Skeletal muscle tissue (tissue), 3 donors: ENCODE measurements at regions not wholly inside any gene's neighbourhood (a gene's known extent, or its start where the extent isn't known, plus 50 kb on each side); places are given as distances from the start of the nearest gene placed in this dataset.
"Not testable (repeated sequence)": the region's sequence is repeated elsewhere in the genome, so short reads cannot be mapped to it uniquely, and the experiment has no call there.

Experiments
- H3K27ac ChIP-seq: one replicate; pipeline ENCODE4 v1.7.0; 2013; ENCODE audit warnings: mild to moderate bottlenecking, low read depth, low read length, inconsistent platforms
- H3K27me3 ChIP-seq, 3 donors: one replicate each; pipeline ENCODE4 v1.7.0; 2013; ENCODE audit warnings: low read length in 3 of 3; ENCODE audit not compliant: control insufficient read depth in 3 of 3, insufficient read depth in 3 of 3
- H3K36me3 ChIP-seq, 3 donors: one replicate each; pipeline ENCODE4 v1.7.0; 2013; ENCODE audit warnings: low read length in 3 of 3; ENCODE audit not compliant: control insufficient read depth in 3 of 3, insufficient read depth in 3 of 3
- H3K4me1 ChIP-seq, 3 donors: one replicate each; pipeline ENCODE4 v1.7.0; 2013; ENCODE audit warnings: low read length in 3 of 3, mild to moderate bottlenecking in 3 of 3; ENCODE audit not compliant: control insufficient read depth in 3 of 3, insufficient read depth in 3 of 3
- H3K4me3 ChIP-seq, 3 donors: one replicate each; pipeline ENCODE4 v1.7.0; 2013; ENCODE audit warnings: low read length in 3 of 3
- H3K9ac ChIP-seq, 3 donors: one replicate each; pipeline ENCODE4 v1.7.0; 2013; ENCODE audit warnings: low read length in 3 of 3, mild to moderate bottlenecking in 3 of 3, moderate library complexity in 2 of 3, low read depth in 1 of 3
- H3K9me3 ChIP-seq, 3 donors: one replicate each; pipeline ENCODE4 v1.7.0; 2013; ENCODE audit warnings: low read length in 3 of 3; ENCODE audit not compliant: control insufficient read depth in 3 of 3
- donor health status: Osteomylitis.

- not testable (repeated sequence) for H3K27ac ChIP-seq, H3K4me1 ChIP-seq, H3K9ac ChIP-seq, H3K27me3 ChIP-seq, H3K36me3 ChIP-seq, H3K4me3 ChIP-seq, H3K9me3 ChIP-seq
These were observed 555.8 kb downstream of the HTR7 start for GRCh38 chr10:90302031-90302430.

DNA sequence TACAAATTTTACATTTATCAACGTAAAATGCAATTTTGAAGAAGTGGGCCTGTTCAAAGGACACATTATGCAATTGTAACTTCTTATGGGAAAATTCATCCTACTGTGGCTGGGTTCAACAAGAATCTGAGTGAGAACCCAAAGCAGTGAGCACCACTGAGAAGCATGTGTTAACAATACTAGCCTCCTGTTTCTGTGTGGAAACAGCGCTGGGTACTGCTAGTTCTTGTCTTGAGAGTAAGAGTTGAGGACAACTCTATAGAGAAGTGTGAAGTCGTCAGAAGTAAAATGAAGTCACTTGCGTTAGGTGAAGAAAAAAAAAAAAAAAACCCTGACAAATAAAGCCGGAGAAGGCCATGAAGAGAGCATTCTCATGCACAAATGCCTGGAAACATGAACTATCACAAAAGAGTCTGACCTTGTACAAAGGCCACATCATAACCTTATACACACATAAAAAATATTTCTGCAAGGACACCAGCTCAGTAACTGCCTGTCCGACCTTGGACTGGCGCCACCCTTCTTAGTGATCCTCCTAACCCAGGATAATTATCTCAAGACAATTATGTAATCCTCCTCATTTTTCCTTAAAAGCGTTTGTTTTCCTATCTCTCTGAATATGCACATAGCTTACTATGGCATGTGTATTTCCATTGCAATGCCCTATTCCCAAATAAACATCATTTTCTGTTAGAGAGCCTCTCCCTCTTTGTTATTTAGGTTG lies 554.9 kb downstream of the HTR7 start:
- H3K9ac ChIP-seq, result no peak overlapping the region
- H3K27ac ChIP-seq, result no peak overlapping the region
- H3K9me3 ChIP-seq, result no peaks in the 10 kb centered on the region
- H3K27me3 ChIP-seq, result no peaks in the 10 kb centered on the region
- H3K4me1 ChIP-seq, result no peaks in the 10 kb centered on the region
- H3K36me3 ChIP-seq, result no peaks in the 10 kb centered on the region
- H3K4me3 ChIP-seq, result no peak overlapping the region

- H3K4me3 ChIP-seq, result no peak overlapping the region
- no peaks in the 10 kb centered on the region for H3K9me3 ChIP-seq
- no peak overlapping the region for H3K9ac ChIP-seq
- no peak overlapping the region for H3K27ac ChIP-seq
- no peaks in the 10 kb centered on the region for H3K27me3 ChIP-seq
- H3K4me1 ChIP-seq, result no peaks in the 10 kb centered on the region
- H3K36me3 ChIP-seq, result no peaks in the 10 kb centered on the region
These were observed 553.3 kb downstream of the HTR7 start for GRCh38 chr10:90304533-90304932.

DNA sequence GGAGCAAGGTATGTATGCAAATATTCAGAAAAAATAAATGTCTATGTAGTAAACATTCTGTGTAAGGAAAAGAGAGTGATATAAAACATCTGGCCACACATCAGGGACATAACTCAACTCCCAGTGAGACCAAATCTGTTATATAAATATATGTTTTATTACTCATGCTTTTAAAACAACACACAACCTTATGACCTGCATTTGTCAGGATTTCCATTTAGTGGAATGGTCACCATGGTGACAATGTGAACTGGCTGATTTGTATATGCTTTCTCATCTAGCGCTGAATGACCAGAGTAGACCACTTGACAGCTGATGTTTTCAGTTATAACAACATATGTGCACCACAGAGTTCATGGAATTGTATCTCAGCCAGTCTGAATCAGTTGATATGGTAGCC lies 551.7 kb downstream of the HTR7 start:
- Histone ChIP-seq H3K9ac (no peak overlapping the region), H3K4me3 (no peak overlapping the region), H3K9me3 (no peaks in the 10 kb centered on the region), H3K27me3 (no peaks in the 10 kb centered on the region), H3K36me3 (no peaks in the 10 kb centered on the region), H3K4me1 (no peaks in the 10 kb centered on the region), H3K27ac (no peak overlapping the region)

DNA sequence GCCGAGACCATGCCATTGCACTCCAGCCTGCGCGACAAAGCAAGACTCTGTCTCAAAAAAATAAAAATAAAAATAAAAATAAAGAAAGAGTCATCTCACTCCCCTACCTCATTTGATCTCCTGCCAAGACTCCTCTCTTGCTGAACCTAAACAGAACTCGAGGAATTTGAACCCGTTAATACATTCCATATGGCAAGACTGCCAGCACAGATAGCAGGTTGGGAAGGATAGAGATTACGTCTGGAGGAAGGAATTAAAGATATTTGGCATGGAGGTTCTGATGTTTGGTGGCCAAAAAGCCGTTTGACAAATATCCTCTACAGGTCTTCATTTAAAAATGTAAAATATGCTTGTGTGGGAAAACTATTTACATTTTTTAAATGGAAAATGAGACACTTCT lies 549.6 kb downstream of the HTR7 start:
- Histone ChIP-seq H3K27ac (no peak overlapping the region), H3K4me3 (no peak overlapping the region), H3K27me3 (no peaks in the 10 kb centered on the region), H3K4me1 (no peaks in the 10 kb centered on the region), H3K9me3 (no peaks in the 10 kb centered on the region), H3K9ac (no peak overlapping the region), H3K36me3 (no peaks in the 10 kb centered on the region)

DNA sequence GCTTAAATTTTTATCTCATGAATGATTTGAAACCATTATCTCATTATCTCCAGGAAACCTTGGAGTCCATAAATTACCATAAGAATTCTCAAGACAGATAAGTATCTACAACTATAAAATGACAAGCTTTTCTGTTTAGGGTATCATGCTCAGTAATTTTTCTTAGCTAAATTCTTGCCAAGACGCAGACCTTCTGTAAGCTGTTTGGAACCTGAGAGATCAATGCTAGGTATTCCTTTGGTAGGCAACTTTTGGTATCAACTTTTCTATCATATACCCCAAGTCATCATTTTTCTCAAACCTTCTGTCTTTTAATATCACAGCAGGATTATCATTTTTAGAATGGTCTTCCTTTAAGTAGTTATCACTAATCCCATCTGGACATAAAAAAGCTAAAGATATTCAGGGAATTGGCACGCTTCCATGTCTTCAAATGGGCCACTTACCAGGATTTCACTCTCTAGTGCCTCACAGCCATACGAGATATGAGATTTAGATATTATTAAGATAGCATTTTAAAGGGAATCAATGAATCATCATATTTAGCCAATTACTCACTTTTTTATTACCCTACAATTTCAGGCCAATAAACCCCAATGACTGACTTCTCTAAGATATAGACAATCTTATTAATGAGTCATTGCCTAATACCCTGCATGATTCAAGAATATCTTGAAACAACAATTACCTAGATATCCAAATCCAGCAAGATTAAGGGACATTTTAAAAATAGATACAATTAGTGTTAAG lies 544.1 kb downstream of the HTR7 start:
- Histone ChIP-seq H3K4me1 (no peaks in the 10 kb centered on the region), H3K27ac (no peak overlapping the region), H3K9ac (no peak overlapping the region), H3K9me3 (no peaks in the 10 kb centered on the region), H3K4me3 (no peak overlapping the region), H3K27me3 (no peaks in the 10 kb centered on the region), H3K36me3 (no peaks in the 10 kb centered on the region)

DNA sequence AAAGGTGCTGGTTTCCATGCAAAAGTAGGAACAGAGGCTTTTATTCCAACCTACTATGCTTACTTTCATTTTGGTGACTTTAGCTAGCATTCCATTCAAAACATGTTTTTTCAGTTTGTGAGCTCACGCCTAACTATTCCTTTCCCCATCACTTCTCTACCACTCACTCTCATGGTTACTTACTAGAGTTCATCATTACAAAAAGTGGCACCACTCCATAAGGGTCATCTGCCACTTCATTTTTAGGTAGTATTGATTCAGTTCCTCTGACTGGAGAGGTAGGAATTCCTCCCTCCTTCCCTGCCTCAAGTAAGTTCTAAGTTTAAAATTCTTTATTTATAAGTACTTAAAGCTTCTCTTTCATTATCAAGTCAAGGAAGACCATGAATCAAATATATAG lies 543.1 kb downstream of the HTR7 start:
- Histone ChIP-seq H3K36me3 (no peaks in the 10 kb centered on the region), H3K9ac (no peak overlapping the region), H3K4me3 (no peak overlapping the region), H3K4me1 (no peaks in the 10 kb centered on the region), H3K9me3 (no peaks in the 10 kb centered on the region), H3K27me3 (no peaks in the 10 kb centered on the region), H3K27ac (no peak overlapping the region)

- H3K9me3 ChIP-seq, result no peaks in the 10 kb centered on the region
- no peak overlapping the region for H3K4me3 ChIP-seq
- H3K9ac ChIP-seq, result no peak overlapping the region
- no peaks in the 10 kb centered on the region for H3K36me3 ChIP-seq
- no peaks in the 10 kb centered on the region for H3K27me3 ChIP-seq
- H3K27ac ChIP-seq, result no peak overlapping the region
- H3K4me1 ChIP-seq, result no peaks in the 10 kb centered on the region
These were observed 540.7 kb downstream of the HTR7 start for GRCh38 chr10:90317172-90317571.

GRCh38 chr10:90318659-90319058 lies 539.2 kb downstream of the HTR7 start:
- Histone ChIP-seq H3K36me3 (no peaks in the 10 kb centered on the region), H3K9ac (no peak overlapping the region), H3K4me3 (no peak overlapping the region), H3K27me3 (no peaks in the 10 kb centered on the region), H3K4me1 (no peaks in the 10 kb centered on the region), H3K9me3 (no peaks in the 10 kb centered on the region), H3K27ac (no peak overlapping the region)

DNA sequence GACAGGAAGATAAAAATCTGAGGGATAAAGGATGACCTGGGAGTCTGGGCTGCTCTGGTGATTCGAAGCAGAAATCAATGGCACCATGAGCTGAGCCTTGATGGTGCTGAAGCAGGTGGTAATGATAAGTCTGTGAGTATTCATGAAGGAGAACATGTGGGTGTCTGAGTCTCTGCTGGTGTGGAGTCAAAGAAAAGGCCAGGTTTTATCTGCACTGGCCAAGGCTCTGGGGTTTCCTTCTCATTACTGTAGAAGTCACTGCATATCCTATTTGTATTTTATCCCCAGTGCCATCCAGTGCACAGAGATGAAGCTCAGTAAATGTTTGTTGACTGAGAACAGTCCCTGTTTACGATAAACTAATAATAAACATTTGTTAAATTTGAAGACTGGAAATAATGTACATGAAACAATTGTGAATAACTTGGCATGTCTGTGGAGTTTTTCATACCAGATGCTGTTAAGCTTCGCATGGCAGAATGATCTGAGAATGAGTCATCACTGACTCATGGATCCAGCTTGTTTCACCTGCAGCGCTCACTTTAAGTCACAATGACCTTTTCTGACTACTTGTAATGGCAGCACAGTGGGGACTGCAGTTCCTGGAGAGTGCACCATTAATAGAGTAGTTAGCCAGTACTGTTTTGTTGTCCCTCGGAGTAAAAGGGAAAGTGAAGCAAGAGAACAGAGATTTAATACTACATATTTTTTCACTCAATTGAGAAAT lies 538.5 kb downstream of the HTR7 start:
- Histone ChIP-seq H3K4me1 (no peaks in the 10 kb centered on the region), H3K4me3 (no peak overlapping the region), H3K36me3 (no peaks in the 10 kb centered on the region), H3K9ac (no peak overlapping the region), H3K9me3 (no peaks in the 10 kb centered on the region), H3K27me3 (no peaks in the 10 kb centered on the region), H3K27ac (no peak overlapping the region)
